Keratinocyte (primary cell): ENCODE measurements at regions not wholly inside any gene's neighbourhood (a gene's known extent, or its start where the extent isn't known, plus 50 kb on each side); places are given as distances from the start of the nearest gene placed in this dataset.

Source experiments
- DNase-seq: peaks from one replicate; pipeline ENCODE4 v3.0.0-alpha.2; 2011; ENCODE audit warnings: low read depth, missing footprints, low spot score
- FAIRE-seq: peaks from 2 replicates; lab custom pipeline; 2011; peaks lifted over from hg19 to GRCh38; lab: Jason Lieb, UNC
- H2AFZ ChIP-seq: 2 replicates; pipeline ENCODE4 v1.6.0; 2012; ENCODE audit warnings: low read length, control low read depth, inconsistent platforms; ENCODE audit not compliant: control insufficient read depth
- H3K27ac ChIP-seq: 2 replicates; pipeline ENCODE4 v1.5.1; 2011; ENCODE audit warnings: low read length; ENCODE audit not compliant: control insufficient read depth, insufficient read depth
- H3K27me3 ChIP-seq: 3 replicates; pipeline ENCODE4 v1.6.0; 2011; ENCODE audit warnings: low read length; ENCODE audit not compliant: control insufficient read depth, insufficient read depth; ENCODE audit errors: extremely low read depth
- H3K36me3 ChIP-seq, 2 experiments: 2 replicates in 1 of 2; 3 replicates in 1 of 2; pipeline ENCODE4 v1.5.1; 2011; ENCODE audit warnings: low read length in 2 of 2, mild to moderate bottlenecking in 1 of 2; ENCODE audit not compliant: control insufficient read depth in 2 of 2, insufficient read depth in 2 of 2; ENCODE audit errors: extremely low read depth in 1 of 2
- H3K4me1 ChIP-seq: 3 replicates; pipeline ENCODE4 v1.5.1; 2011; ENCODE audit warnings: low read length; ENCODE audit not compliant: control insufficient read depth, insufficient read depth; ENCODE audit errors: extremely low read depth
- H3K4me2 ChIP-seq: 3 replicates; pipeline ENCODE4 v1.6.0; 2011; ENCODE audit warnings: low read depth, low read length; ENCODE audit not compliant: control insufficient read depth, insufficient read depth; ENCODE audit errors: extremely low read depth
- H3K4me3 ChIP-seq, 3 experiments: fragments of 200-600 bp in 1 of 3; sonication (generic) in 1 of 3; 2 replicates in 2 of 3; 3 replicates in 1 of 3; pipeline ENCODE4 v1.5.1; 2011 to 2016; ENCODE audit warnings: low read length in 3 of 3, mild to moderate bottlenecking in 3 of 3, control low read depth in 2 of 3, inconsistent platforms in 1 of 3, low read depth in 1 of 3, mixed read lengths in 1 of 3, mixed run types in 1 of 3, moderate library complexity in 1 of 3; ENCODE audit not compliant: control insufficient read depth in 2 of 3, insufficient read depth in 2 of 3; ENCODE audit errors: extremely low read depth in 1 of 3
- H3K79me2 ChIP-seq: 2 replicates; pipeline ENCODE4 v1.6.0; 2012; ENCODE audit warnings: low read length; ENCODE audit not compliant: control insufficient read depth, insufficient read depth
- H3K9ac ChIP-seq: 3 replicates; pipeline ENCODE4 v1.6.0; 2011; ENCODE audit warnings: low read length; ENCODE audit not compliant: control insufficient read depth, insufficient read depth; ENCODE audit errors: extremely low read depth
- H3K9me1 ChIP-seq: 3 replicates; pipeline ENCODE4 v1.6.0; 2011; ENCODE audit warnings: low read length; ENCODE audit not compliant: control insufficient read depth, insufficient read depth; ENCODE audit errors: extremely low read depth
- H3K9me3 ChIP-seq: 2 replicates; pipeline ENCODE4 v1.5.1; 2012; ENCODE audit warnings: low read depth, low read length; ENCODE audit not compliant: control insufficient read depth
- H4K20me1 ChIP-seq: 3 replicates; pipeline ENCODE4 v1.6.0; 2011; ENCODE audit warnings: low read length; ENCODE audit not compliant: control insufficient read depth, insufficient read depth; ENCODE audit errors: extremely low read depth
- EZH2 ChIP-seq: IDR thresholded peaks from one replicate; pipeline ENCODE4 v1.6.1; 2012; ENCODE audit warnings: inconsistent platforms, mild to moderate bottlenecking, low read length, moderate library complexity
- dilution Hi-C: fragments of 300-500 bp; cut with MboI; formaldehyde crosslinking; loops from one replicate; pipeline ENCODE4 v1.7.0; 2020; ENCODE audit warnings: low sequenced_read_pairs; ENCODE audit not compliant: extremely low pct_ligation_motif_present
- TF ChIP-seq, protein P1 (sequence below), 3 experiments: IDR thresholded peaks in 1 of 3; conservative IDR thresholded peaks in 1 of 3; optimal IDR thresholded peaks in 1 of 3; 2 replicates in 2 of 3; 3 replicates in 1 of 3; pipeline versions ENCODE3 to v1.5.1; 2011; ENCODE audit warnings: low read length in 3 of 3, mild to moderate bottlenecking in 3 of 3, moderate library complexity in 2 of 3, control low read depth in 1 of 3, inconsistent platforms in 1 of 3; ENCODE audit not compliant: insufficient read depth in 2 of 3; ENCODE audit errors: extremely low read depth in 1 of 3

- dilution Hi-C loops = no loop called here
- DNase-seq = no peak
- no peak overlapping the region for H3K4me2 ChIP-seq
These were observed 127.0 kb upstream of the PKDCC start for GRCh38 chr2:41920812-41921211.

DNA sequence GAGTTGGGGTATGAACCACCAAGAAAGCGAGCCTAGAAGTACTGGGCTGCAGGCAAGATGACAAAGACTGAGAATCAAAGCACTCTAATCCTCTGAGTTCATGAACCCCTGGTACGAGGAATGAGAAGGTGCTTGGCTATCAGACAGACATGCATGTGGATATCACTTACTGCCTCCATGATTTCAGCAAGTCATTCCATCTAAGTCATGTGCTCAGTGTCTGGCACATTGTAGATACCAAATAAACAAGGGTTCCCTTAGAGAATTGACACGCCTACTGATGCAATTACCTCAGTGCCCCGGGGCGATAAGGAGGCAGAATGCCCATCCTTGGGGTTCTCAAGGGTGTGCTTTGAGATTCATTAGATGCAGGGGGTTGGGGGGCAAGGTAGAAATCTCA is 125.6 kb upstream of the PKDCC start:
- no peaks in the 10 kb centered on the region for H3K9me1 ChIP-seq
- H4K20me1 ChIP-seq = no peaks in the 10 kb centered on the region
- H3K27ac ChIP-seq = no peak overlapping the region
- H3K9ac ChIP-seq = no peak overlapping the region
- DNase-seq (no peak), FAIRE-seq (no peak)
- no peaks in the 10 kb centered on the region for H3K4me1 ChIP-seq
- H3K4me3 ChIP-seq = no peak overlapping the region
- H3K27me3 ChIP-seq = peaks cover 7% of the 10 kb centered on the region
- dilution Hi-C loops = no loop called here
- no peaks in the 10 kb centered on the region for H3K79me2 ChIP-seq
- H2AFZ ChIP-seq = no peak overlapping the region
- no peaks in the 10 kb centered on the region for H3K36me3 ChIP-seq
- H3K4me2 ChIP-seq = no peak overlapping the region
- no peaks in the 10 kb centered on the region for H3K9me3 ChIP-seq
- TF ChIP-seq EZH2 = no peak
- TF ChIP-seq, protein P1, sequence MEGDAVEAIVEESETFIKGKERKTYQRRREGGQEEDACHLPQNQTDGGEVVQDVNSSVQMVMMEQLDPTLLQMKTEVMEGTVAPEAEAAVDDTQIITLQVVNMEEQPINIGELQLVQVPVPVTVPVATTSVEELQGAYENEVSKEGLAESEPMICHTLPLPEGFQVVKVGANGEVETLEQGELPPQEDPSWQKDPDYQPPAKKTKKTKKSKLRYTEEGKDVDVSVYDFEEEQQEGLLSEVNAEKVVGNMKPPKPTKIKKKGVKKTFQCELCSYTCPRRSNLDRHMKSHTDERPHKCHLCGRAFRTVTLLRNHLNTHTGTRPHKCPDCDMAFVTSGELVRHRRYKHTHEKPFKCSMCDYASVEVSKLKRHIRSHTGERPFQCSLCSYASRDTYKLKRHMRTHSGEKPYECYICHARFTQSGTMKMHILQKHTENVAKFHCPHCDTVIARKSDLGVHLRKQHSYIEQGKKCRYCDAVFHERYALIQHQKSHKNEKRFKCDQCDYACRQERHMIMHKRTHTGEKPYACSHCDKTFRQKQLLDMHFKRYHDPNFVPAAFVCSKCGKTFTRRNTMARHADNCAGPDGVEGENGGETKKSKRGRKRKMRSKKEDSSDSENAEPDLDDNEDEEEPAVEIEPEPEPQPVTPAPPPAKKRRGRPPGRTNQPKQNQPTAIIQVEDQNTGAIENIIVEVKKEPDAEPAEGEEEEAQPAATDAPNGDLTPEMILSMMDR (optimal IDR thresholded peaks at IDR 0.05 in 1 of 3, IDR thresholded peaks at IDR 0.05 in 1 of 3, conservative IDR thresholded peaks at IDR 0.05 in 1 of 3; ENCODE audit: extremely low read depth in 1 of 3, insufficient read depth in 2 of 3, low read length in 3 of 3) = no peak

More at GRCh38 chr2:41920812-41921211, 127.0 kb upstream of the PKDCC start:
- Histone ChIP-seq H3K36me3 (no peaks in the 10 kb centered on the region), H3K4me3 (no peak overlapping the region), H4K20me1 (no peaks in the 10 kb centered on the region), H3K9me1 (no peaks in the 10 kb centered on the region), H3K79me2 (no peaks in the 10 kb centered on the region), H3K9me3 (no peaks in the 10 kb centered on the region), H3K4me1 (no peaks in the 10 kb centered on the region), H3K27ac (no peak overlapping the region), H3K27me3 (peaks cover 7% of the 10 kb centered on the region), H3K9ac (no peak overlapping the region), H2AFZ (no peak overlapping the region)
- FAIRE-seq = no peak
- TF ChIP-seq EZH2 = no peak
- TF ChIP-seq, protein P1 (optimal IDR thresholded peaks at IDR 0.05 in 1 of 3, IDR thresholded peaks at IDR 0.05 in 1 of 3, conservative IDR thresholded peaks at IDR 0.05 in 1 of 3; ENCODE audit: extremely low read depth in 1 of 3, insufficient read depth in 2 of 3, low read length in 3 of 3) = no peak
